Mucosa of descending colon (tissue), 3 donors: ENCODE measurements at regions not wholly inside any gene's neighbourhood (a gene's known extent, or its start where the extent isn't known, plus 50 kb on each side); places are given as distances from the start of the nearest gene placed in this dataset.

Experiments
- ATAC-seq: fragments of 200-7000 bp; cut with Tn5 transposase; one replicate; pipeline ENCODE4 v1.9.1; 2020; ENCODE audit warnings: mild to moderate bottlenecking, moderate library complexity
- DNase-seq, 3 donors: peaks; one replicate each; pipeline ENCODE4 v3.0.0-alpha.2; 2020
- H3K36me3 ChIP-seq: fragments of 200-600 bp; one replicate; pipeline ENCODE4 v1.8.0; 2021; ENCODE audit warnings: low read depth, mild to moderate bottlenecking
- H3K4me1 ChIP-seq: fragments of 200-600 bp; one replicate; pipeline ENCODE4 v1.8.0; 2021; ENCODE audit warnings: low read depth, mild to moderate bottlenecking
- H3K4me3 ChIP-seq: fragments of 200-600 bp; one replicate; pipeline ENCODE4 v1.8.0; 2021; ENCODE audit warnings: mild to moderate bottlenecking
- H3K9me3 ChIP-seq: fragments of 200-600 bp; one replicate; pipeline ENCODE4 v1.8.0; 2021; ENCODE audit warnings: mild to moderate bottlenecking
- intact Hi-C, 2 donors: fragments of 100-400 bp; cut with DNase I in 1 of 2; cut with micrococcal nuclease in 1 of 2; formaldehyde crosslinking; loops; one replicate each; pipeline versions ENCODE4 v1.11.0 to v1.11.1; 2022; cut with DNase I, micrococcal nuclease
- TF ChIP-seq, protein P1 (sequence below): fragments of 200-600 bp; IDR thresholded peaks from one replicate; pipeline ENCODE4 v1.8.0; 2022; ENCODE audit warnings: antibody characterized with exemption, mild to moderate bottlenecking
- donor health status: DM: no; HTN: no; CAD: no; lungs with moderate emphysema.
- donor health status: DM: no; HTN: no; CAD: no.
- donor health status: DM: no; HTN: yes; CAD: no.

DNA sequence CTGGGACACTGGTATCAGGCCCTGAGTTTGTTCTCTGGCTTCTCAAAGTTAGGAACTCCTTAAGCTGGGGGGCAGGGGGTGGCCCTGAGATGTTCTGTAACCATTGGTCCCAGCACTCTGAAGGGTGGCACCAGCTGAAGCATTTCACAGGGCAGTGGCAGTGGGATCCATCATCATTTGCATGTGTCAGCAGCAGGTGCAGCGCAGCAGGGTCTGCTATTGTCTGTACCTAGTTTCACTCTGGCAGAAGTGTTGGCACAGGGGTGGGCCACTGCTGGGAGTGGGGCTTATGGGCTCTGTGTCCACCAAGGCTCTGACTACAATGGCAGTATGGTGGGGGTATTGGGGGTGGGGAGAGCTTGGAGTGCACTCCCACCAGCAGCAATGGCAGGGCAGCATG lies 460.4 kb upstream of the ZNF804A start:
- TF ChIP-seq, protein P1, sequence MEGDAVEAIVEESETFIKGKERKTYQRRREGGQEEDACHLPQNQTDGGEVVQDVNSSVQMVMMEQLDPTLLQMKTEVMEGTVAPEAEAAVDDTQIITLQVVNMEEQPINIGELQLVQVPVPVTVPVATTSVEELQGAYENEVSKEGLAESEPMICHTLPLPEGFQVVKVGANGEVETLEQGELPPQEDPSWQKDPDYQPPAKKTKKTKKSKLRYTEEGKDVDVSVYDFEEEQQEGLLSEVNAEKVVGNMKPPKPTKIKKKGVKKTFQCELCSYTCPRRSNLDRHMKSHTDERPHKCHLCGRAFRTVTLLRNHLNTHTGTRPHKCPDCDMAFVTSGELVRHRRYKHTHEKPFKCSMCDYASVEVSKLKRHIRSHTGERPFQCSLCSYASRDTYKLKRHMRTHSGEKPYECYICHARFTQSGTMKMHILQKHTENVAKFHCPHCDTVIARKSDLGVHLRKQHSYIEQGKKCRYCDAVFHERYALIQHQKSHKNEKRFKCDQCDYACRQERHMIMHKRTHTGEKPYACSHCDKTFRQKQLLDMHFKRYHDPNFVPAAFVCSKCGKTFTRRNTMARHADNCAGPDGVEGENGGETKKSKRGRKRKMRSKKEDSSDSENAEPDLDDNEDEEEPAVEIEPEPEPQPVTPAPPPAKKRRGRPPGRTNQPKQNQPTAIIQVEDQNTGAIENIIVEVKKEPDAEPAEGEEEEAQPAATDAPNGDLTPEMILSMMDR: no peak
- no peak for ATAC-seq

GRCh38 chr2:184141866-184142265 lies 456.5 kb upstream of the ZNF804A start:
- Histone ChIP-seq H3K4me3 (no peak overlapping the region), H3K9me3 (no peaks in the 10 kb centered on the region), H3K4me1 (no peaks in the 10 kb centered on the region), H3K36me3 (no peaks in the 10 kb centered on the region)
- DNase-seq (no peak), ATAC-seq (no peak)
- TF ChIP-seq, protein P1: no peak
- intact Hi-C loops: no loop called here

More for the DNA sequence above, 460.4 kb upstream of the ZNF804A start:
- no peaks in the 10 kb centered on the region for H3K4me1 ChIP-seq
- intact Hi-C loops: no loop called here
- DNase-seq: no peak
- H3K9me3 ChIP-seq: peaks cover 2% of the 10 kb centered on the region
- H3K36me3 ChIP-seq: no peaks in the 10 kb centered on the region
- H3K4me3 ChIP-seq: no peak overlapping the region

- TF ChIP-seq, protein P1: no peak
- Histone ChIP-seq H3K4me3 (no peak overlapping the region), H3K4me1 (no peaks in the 10 kb centered on the region), H3K36me3 (no peaks in the 10 kb centered on the region), H3K9me3 (peaks cover 3% of the 10 kb centered on the region)
- ATAC-seq (no peak), DNase-seq (no peak)
- intact Hi-C loops: no loop called here
Observed at GRCh38 chr2:184154438-184154837, 443.9 kb upstream of the ZNF804A start.

- DNase-seq (no peak), ATAC-seq (no peak)
- H3K9me3 ChIP-seq: no peaks in the 10 kb centered on the region
- intact Hi-C loops: no loop called here
- no peak overlapping the region for H3K4me3 ChIP-seq
- H3K4me1 ChIP-seq: no peaks in the 10 kb centered on the region
- H3K36me3 ChIP-seq: no peaks in the 10 kb centered on the region
- TF ChIP-seq, protein P1: no peak
Observed at GRCh38 chr2:184155791-184156190, 442.5 kb upstream of the ZNF804A start.

DNA sequence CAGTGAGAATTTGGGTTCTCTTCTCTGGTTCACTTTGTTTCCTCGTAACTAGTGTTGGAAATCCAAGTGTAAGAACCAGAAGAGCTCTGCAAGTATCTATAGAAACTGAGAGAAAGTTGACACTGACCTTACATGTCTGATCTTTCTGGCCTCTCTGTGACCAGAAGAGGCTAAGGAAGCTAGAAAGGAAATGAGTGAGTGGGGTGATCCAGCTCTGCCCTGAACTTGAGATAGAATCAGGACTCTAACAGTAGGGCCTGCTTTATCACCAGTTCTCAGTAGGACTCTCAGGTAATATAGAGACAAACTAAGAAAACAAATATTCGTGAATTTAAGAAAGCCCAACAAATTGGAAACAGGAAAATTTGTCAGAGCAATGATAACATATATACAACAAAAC lies 441.2 kb upstream of the ZNF804A start:
- H3K4me3 ChIP-seq: no peak overlapping the region

More for the DNA sequence above, 441.2 kb upstream of the ZNF804A start:
- TF ChIP-seq, protein P1: no peak
- H3K4me1 ChIP-seq: no peaks in the 10 kb centered on the region
- no peak for ATAC-seq
- intact Hi-C loops: no loop called here
- no peaks in the 10 kb centered on the region for H3K9me3 ChIP-seq
- no peaks in the 10 kb centered on the region for H3K36me3 ChIP-seq
- no peak for DNase-seq
